ENCODE measurements at regions not wholly inside any gene's neighbourhood (a gene's known extent, or its start where the extent isn't known, plus 50 kb on each side); places are given as distances from the start of the nearest gene placed in this dataset.

DNA sequence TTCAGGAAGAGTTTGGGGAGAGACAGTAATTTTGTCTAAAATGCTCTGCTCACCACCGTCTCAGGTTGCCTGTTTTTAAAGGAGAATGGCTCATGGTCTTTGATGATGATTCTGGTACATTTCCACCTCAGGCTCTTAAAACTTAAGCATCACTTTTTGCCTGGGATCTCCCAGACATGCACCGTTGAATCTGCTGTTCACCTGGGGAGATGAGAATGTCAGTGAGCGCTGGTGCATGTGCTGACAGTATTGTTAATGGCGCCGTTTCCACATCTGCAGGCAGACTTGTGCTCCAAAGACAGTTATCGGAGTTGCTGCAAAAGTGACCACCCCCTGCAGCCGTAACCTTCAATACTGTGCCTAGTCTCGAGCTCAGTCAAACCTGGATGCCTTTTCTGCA lies 219.0 kb upstream of the TPM1 start:
- no peaks in the 10 kb centered on the region for H3K9me3 ChIP-seq (replicated peaks; ENCODE audit: insufficient read depth, low read length)
- H3F3A ChIP-seq (ENCODE audit: insufficient read depth, low read length): no peaks in the 10 kb centered on the region
- H3K36me3 ChIP-seq (replicated peaks; ENCODE audit: insufficient read depth, low read length): no peaks in the 10 kb centered on the region
- no peaks in the 10 kb centered on the region for H3K9me2 ChIP-seq (replicated peaks; ENCODE audit: insufficient read depth, low read length)
- no peak overlapping the region for H3K9ac ChIP-seq (ENCODE audit: low read length)
- no peaks in the 10 kb centered on the region for H3K79me2 ChIP-seq (ENCODE audit: low read length)
- TF ChIP-seq EZH2 (optimal IDR thresholded peaks at IDR 0.05; ENCODE audit: low read depth, low read length) (no peak), EZH2phosphoT487 (IDR thresholded peaks at IDR 0.05; ENCODE audit: low read length) (no peak), CTCF (IDR thresholded peaks at IDR 0.05; ENCODE audit: low read length) (no peak)
- no peaks in the 10 kb centered on the region for H3K27me3 ChIP-seq (replicated peaks; ENCODE audit: insufficient read depth, low read length)
- H4K20me1 ChIP-seq (ENCODE audit: insufficient read depth, low read length): no peaks in the 10 kb centered on the region
- H3K4me2 ChIP-seq (ENCODE audit: low read depth, low read length): no peak overlapping the region
- no peak overlapping the region for H2AFZ ChIP-seq (ENCODE audit: low read length)
- H3K4me1 ChIP-seq (ENCODE audit: low read length): no peaks in the 10 kb centered on the region
- H3K4me3 ChIP-seq (ENCODE audit: low read length): no peak overlapping the region
- no peak for DNase-seq
- H3K27ac ChIP-seq (ENCODE audit: low read length): no peak overlapping the region

DNA sequence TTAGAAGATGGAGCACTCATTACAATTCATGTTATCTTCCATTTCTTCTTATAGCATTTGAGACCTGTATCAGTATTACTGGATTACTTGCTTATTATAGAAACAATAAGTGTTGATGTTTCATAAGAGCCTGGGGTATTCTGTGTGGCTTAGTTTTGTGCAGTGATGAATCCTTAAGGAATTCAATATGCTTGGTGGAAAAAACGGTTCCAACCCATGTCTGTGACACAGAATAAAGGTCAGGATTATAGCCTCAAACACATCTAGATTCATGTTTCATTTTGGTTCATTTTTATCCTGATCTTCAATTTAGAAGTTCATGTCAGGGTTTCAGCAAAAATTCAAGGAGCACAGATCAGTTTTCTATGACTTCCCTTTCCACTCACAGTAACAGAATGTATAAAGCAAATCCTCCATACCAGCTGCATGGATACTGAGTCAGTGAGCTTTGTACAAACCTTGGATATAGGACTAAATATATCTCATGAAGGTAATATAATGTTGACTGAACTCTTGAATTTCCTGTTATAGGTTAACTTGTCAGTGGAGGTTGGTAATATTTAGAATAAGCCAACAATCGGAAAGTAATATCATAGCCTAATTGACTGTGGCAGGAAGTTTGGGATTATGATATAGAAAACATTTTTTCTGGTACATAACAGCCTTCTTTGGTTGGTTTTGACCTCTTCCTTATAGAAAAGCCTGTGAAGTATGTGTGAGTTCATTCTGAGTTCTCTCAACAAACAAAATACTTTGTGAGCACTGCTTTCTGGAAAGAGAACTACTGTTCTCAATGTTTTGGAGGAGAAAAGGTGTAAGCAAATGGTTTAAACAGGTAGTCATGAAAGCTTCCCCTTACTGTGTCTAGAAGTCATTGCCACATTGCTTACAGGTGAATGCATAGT lies 218.2 kb upstream of the TPM1 start:
- no peak for DNase-seq
- no peak for TF ChIP-seq EZH2phosphoT487 (IDR thresholded peaks at IDR 0.05; ENCODE audit: low read length)
- no peak for TF ChIP-seq CTCF (IDR thresholded peaks at IDR 0.05; ENCODE audit: low read length)
- no peak for TF ChIP-seq EZH2 (optimal IDR thresholded peaks at IDR 0.05; ENCODE audit: low read depth, low read length)
- no peak overlapping the region for H2AFZ ChIP-seq (ENCODE audit: low read length)
- no peak overlapping the region for H3K27ac ChIP-seq (ENCODE audit: low read length)
- H3K79me2 ChIP-seq (ENCODE audit: low read length): no peaks in the 10 kb centered on the region
- H3F3A ChIP-seq (ENCODE audit: insufficient read depth, low read length): no peaks in the 10 kb centered on the region
- H4K20me1 ChIP-seq (ENCODE audit: insufficient read depth, low read length): no peaks in the 10 kb centered on the region
- no peaks in the 10 kb centered on the region for H3K27me3 ChIP-seq (replicated peaks; ENCODE audit: insufficient read depth, low read length)
- no peak overlapping the region for H3K4me3 ChIP-seq (ENCODE audit: low read length)
- no peaks in the 10 kb centered on the region for H3K9me3 ChIP-seq (replicated peaks; ENCODE audit: insufficient read depth, low read length)
- no peak overlapping the region for H3K9ac ChIP-seq (ENCODE audit: low read length)
- H3K4me1 ChIP-seq (ENCODE audit: low read length): no peaks in the 10 kb centered on the region
- H3K9me2 ChIP-seq (replicated peaks; ENCODE audit: insufficient read depth, low read length): no peaks in the 10 kb centered on the region
- H3K36me3 ChIP-seq (replicated peaks; ENCODE audit: insufficient read depth, low read length): no peaks in the 10 kb centered on the region
- H3K4me2 ChIP-seq (ENCODE audit: low read depth, low read length): no peak overlapping the region

- Histone ChIP-seq H3F3A (ENCODE audit: insufficient read depth, low read length) (no peaks in the 10 kb centered on the region), H3K36me3 (replicated peaks; ENCODE audit: insufficient read depth, low read length) (no peaks in the 10 kb centered on the region), H3K79me2 (ENCODE audit: low read length) (no peaks in the 10 kb centered on the region), H3K9me3 (replicated peaks; ENCODE audit: insufficient read depth, low read length) (no peaks in the 10 kb centered on the region), H3K27ac (ENCODE audit: low read length) (no peak overlapping the region), H3K9ac (ENCODE audit: low read length) (no peak overlapping the region), H2AFZ (ENCODE audit: low read length) (no peak overlapping the region), H3K4me1 (ENCODE audit: low read length) (no peaks in the 10 kb centered on the region), H3K9me2 (replicated peaks; ENCODE audit: insufficient read depth, low read length) (no peaks in the 10 kb centered on the region), H4K20me1 (ENCODE audit: insufficient read depth, low read length) (no peaks in the 10 kb centered on the region), H3K4me3 (ENCODE audit: low read length) (no peak overlapping the region), H3K27me3 (replicated peaks; ENCODE audit: insufficient read depth, low read length) (no peaks in the 10 kb centered on the region), H3K4me2 (ENCODE audit: low read depth, low read length) (no peak overlapping the region)
- TF ChIP-seq EZH2 (optimal IDR thresholded peaks at IDR 0.05; ENCODE audit: low read depth, low read length) (no peak), EZH2phosphoT487 (IDR thresholded peaks at IDR 0.05; ENCODE audit: low read length) (no peak), CTCF (IDR thresholded peaks at IDR 0.05; ENCODE audit: low read length) (no peak)
- DNase-seq: no peak
Observed at GRCh38 chr15:62825191-62825590, 217.4 kb upstream of the TPM1 start.

Measured in MM.1S (cell line).